ENCODE measurements at regions not wholly inside any gene's neighbourhood (a gene's known extent, or its start where the extent isn't known, plus 50 kb on each side); places are given as distances from the start of the nearest gene placed in this dataset.
"Not testable (repeated sequence)": the region's sequence is repeated elsewhere in the genome, so short reads cannot be mapped to it uniquely, and the experiment has no call there.

GRCh38 chr17:22233382-22233781, 541.1 kb downstream of the KCNJ18 start:
- DNase-seq (ENCODE audit: low read depth in 4 of 4, low spot score in 2 of 4): no peak

GRCh38 chr17:22242472-22242871, 550.1 kb downstream of the KCNJ18 start:
- no peak for DNase-seq (ENCODE audit: low read depth in 4 of 4, low spot score in 2 of 4)

- DNase-seq (ENCODE audit: low read depth in 4 of 4, low spot score in 2 of 4): no peak
Observed at GRCh38 chr17:22251498-22251897, 559.2 kb downstream of the KCNJ18 start.

GRCh38 chr17:22253007-22253406, 560.7 kb downstream of the KCNJ18 start:
- no peak for DNase-seq (ENCODE audit: low read depth in 4 of 4, low spot score in 2 of 4)

GRCh38 chr17:22265807-22266206, 573.5 kb downstream of the KCNJ18 start:
- DNase-seq (ENCODE audit: low read depth in 4 of 4, low spot score in 2 of 4): no peak

GRCh38 chr17:22266231-22266630, 573.9 kb downstream of the KCNJ18 start:
- DNase-seq (ENCODE audit: low read depth in 4 of 4, low spot score in 2 of 4): no peak

- no peak for DNase-seq (ENCODE audit: low read depth in 4 of 4, low spot score in 2 of 4)
Observed at GRCh38 chr17:22267019-22267418, 574.7 kb downstream of the KCNJ18 start.

GRCh38 chr17:22268214-22268911, 576.0 kb downstream of the KCNJ18 start:
- DNase-seq (ENCODE audit: low read depth in 4 of 4, low spot score in 2 of 4): no peak

- no peak for DNase-seq (ENCODE audit: low read depth in 4 of 4, low spot score in 2 of 4)
Observed at GRCh38 chr17:22268912-22269220, 576.5 kb downstream of the KCNJ18 start.

GRCh38 chr17:22270381-22270780, 578.1 kb downstream of the KCNJ18 start:
- DNase-seq (ENCODE audit: low read depth in 4 of 4, low spot score in 2 of 4): no peak

- not testable (repeated sequence) for DNase-seq (ENCODE audit: low read depth in 4 of 4, low spot score in 2 of 4)
Observed at GRCh38 chr17:22270809-22271208, 578.5 kb downstream of the KCNJ18 start.

- no peak for DNase-seq (ENCODE audit: low read depth in 4 of 4, low spot score in 2 of 4)
Observed at GRCh38 chr17:22272363-22273146, 580.2 kb downstream of the KCNJ18 start.

- DNase-seq (ENCODE audit: low read depth in 4 of 4, low spot score in 2 of 4): no peak
Observed at GRCh38 chr17:22273308-22273707, 581.0 kb downstream of the KCNJ18 start.

GRCh38 chr17:22277595-22277994, 585.3 kb downstream of the KCNJ18 start:
- DNase-seq (ENCODE audit: low read depth in 4 of 4, low spot score in 2 of 4): no peak

GRCh38 chr17:22278302-22279275, 586.3 kb downstream of the KCNJ18 start:
- no peak for DNase-seq (ENCODE audit: low read depth in 4 of 4, low spot score in 2 of 4)

- DNase-seq (ENCODE audit: low read depth in 4 of 4, low spot score in 2 of 4): no peak
Observed at GRCh38 chr17:22286337-22287041, 594.2 kb downstream of the KCNJ18 start.

GRCh38 chr17:22298484-22298951, 606.2 kb downstream of the KCNJ18 start:
- not testable (repeated sequence) for DNase-seq (ENCODE audit: low read depth in 4 of 4, low spot score in 2 of 4)

- no peak for DNase-seq (ENCODE audit: low read depth in 4 of 4, low spot score in 2 of 4)
Observed at GRCh38 chr17:22300177-22300576, 607.9 kb downstream of the KCNJ18 start.

GRCh38 chr17:22300731-22301352, 608.5 kb downstream of the KCNJ18 start:
- DNase-seq (ENCODE audit: low read depth in 4 of 4, low spot score in 2 of 4): no peak

- no peak for DNase-seq (ENCODE audit: low read depth in 4 of 4, low spot score in 2 of 4)
Observed at GRCh38 chr17:22301353-22301745, 609.0 kb downstream of the KCNJ18 start.
